ENCODE measurements at regions not wholly inside any gene's neighbourhood (a gene's known extent, or its start where the extent isn't known, plus 50 kb on each side); places are given as distances from the start of the nearest gene placed in this dataset.

GRCh38 chr9:129374651-129375050 is 196.6 kb upstream of the IER5L start:
- TF ChIP-seq CTCF (conservative IDR thresholded peaks at IDR 0.05; ENCODE audit: low read depth, low read length) = no peak
- no peak for DNase-seq (ENCODE audit: low read depth)
- no peak overlapping the region for H3K4me3 ChIP-seq (ENCODE audit: low read depth, low read length)

GRCh38 chr9:129374231-129374630 is 196.2 kb upstream of the IER5L start:
- no peak for TF ChIP-seq CTCF (conservative IDR thresholded peaks at IDR 0.05; ENCODE audit: low read depth, low read length)
- no peak for DNase-seq (ENCODE audit: low read depth)
- H3K4me3 ChIP-seq (ENCODE audit: low read depth, low read length) = no peak overlapping the region

GRCh38 chr9:129373361-129373760 is 195.3 kb upstream of the IER5L start:
- TF ChIP-seq CTCF (conservative IDR thresholded peaks at IDR 0.05; ENCODE audit: low read depth, low read length) = no peak
- no peak overlapping the region for H3K4me3 ChIP-seq (ENCODE audit: low read depth, low read length)

GRCh38 chr9:129370770-129371169 is 192.7 kb upstream of the IER5L start:
- TF ChIP-seq CTCF (conservative IDR thresholded peaks at IDR 0.05; ENCODE audit: low read depth, low read length) = no peak
- H3K4me3 ChIP-seq (ENCODE audit: low read depth, low read length) = no peak overlapping the region
- no peak for DNase-seq (ENCODE audit: low read depth)

More at GRCh38 chr9:129373361-129373760, 195.3 kb upstream of the IER5L start:
- no peak for DNase-seq (ENCODE audit: low read depth)

- no peak for DNase-seq (ENCODE audit: low read depth)
- H3K4me3 ChIP-seq (ENCODE audit: low read depth, low read length) = no peak overlapping the region
- TF ChIP-seq CTCF (conservative IDR thresholded peaks at IDR 0.05; ENCODE audit: low read depth, low read length) = no peak
These were observed 190.4 kb upstream of the IER5L start for GRCh38 chr9:129368444-129368978.

- H3K4me3 ChIP-seq (ENCODE audit: low read depth, low read length) = no peak overlapping the region
- no peak for TF ChIP-seq CTCF (conservative IDR thresholded peaks at IDR 0.05; ENCODE audit: low read depth, low read length)
- no peak for DNase-seq (ENCODE audit: low read depth)
These were observed 189.2 kb upstream of the IER5L start for GRCh38 chr9:129367287-129367686.

GRCh38 chr9:129365196-129365595 is 187.1 kb upstream of the IER5L start:
- no peak overlapping the region for H3K4me3 ChIP-seq (ENCODE audit: low read depth, low read length)
- DNase-seq (ENCODE audit: low read depth) = no peak
- no peak for TF ChIP-seq CTCF (conservative IDR thresholded peaks at IDR 0.05; ENCODE audit: low read depth, low read length)
